CD14-positive monocyte (primary cell): ENCODE measurements at regions not wholly inside any gene's neighbourhood (a gene's known extent, or its start where the extent isn't known, plus 50 kb on each side); places are given as distances from the start of the nearest gene placed in this dataset.

Source experiments
- DNase-seq, 3 donors: peaks; one replicate each; pipeline ENCODE4 v3.0.0-alpha.2; 2011 to 2022
- H2AFZ ChIP-seq: 2 replicates; pipeline ENCODE4 v1.6.0; 2012; ENCODE audit warnings: mild to moderate bottlenecking, low read depth, low read length, inconsistent platforms; ENCODE audit not compliant: insufficient read depth, poor library complexity, severe bottlenecking
- H3K27ac ChIP-seq, 2 donors: 1 replicate in 1 of 2; 2 replicates in 1 of 2; pipeline ENCODE4 v1.5.1; 2012 to 2013; ENCODE audit warnings: low read length in 2 of 2, control low read depth in 1 of 2, inconsistent platforms in 1 of 2, low read depth in 1 of 2, mild to moderate bottlenecking in 1 of 2
- H3K27me3 ChIP-seq, 2 donors: one replicate each; pipeline versions ENCODE4 v1.6.0 to v1.6.1; 2011 to 2013; ENCODE audit warnings: low read length in 2 of 2; ENCODE audit not compliant: control insufficient read depth in 2 of 2, insufficient read depth in 2 of 2
- H3K36me3 ChIP-seq, 2 donors: replicated peaks in 1 of 2; 1 replicate in 1 of 2; 2 replicates in 1 of 2; pipeline versions ENCODE4 v1.5.1 to v1.6.1; 2012 to 2013; ENCODE audit warnings: low read length in 2 of 2, control low read depth in 1 of 2, inconsistent platforms in 1 of 2, mild to moderate bottlenecking in 1 of 2; ENCODE audit not compliant: insufficient read depth in 2 of 2, control insufficient read depth in 1 of 2
- H3K4me1 ChIP-seq, 2 donors: 1 replicate in 1 of 2; 2 replicates in 1 of 2; pipeline versions ENCODE4 v1.5.1 to v1.6.1; 2012 to 2013; ENCODE audit warnings: low read length in 2 of 2, control low read depth in 1 of 2, inconsistent platforms in 1 of 2, mild to moderate bottlenecking in 1 of 2, moderate library complexity in 1 of 2; ENCODE audit not compliant: insufficient read depth in 2 of 2, control insufficient read depth in 1 of 2
- H3K4me2 ChIP-seq: replicated peaks from 2 replicates; pipeline ENCODE3; 2012; ENCODE audit warnings: low read length, moderate library complexity, mild to moderate bottlenecking; ENCODE audit not compliant: poor library complexity, severe bottlenecking; ENCODE audit errors: extremely low read depth
- H3K4me3 ChIP-seq, 3 experiments: fragments of 200-600 bp in 1 of 3; sonication (generic) in 1 of 3; replicated peaks in 1 of 3; 1 replicate in 2 of 3; 2 replicates in 1 of 3; pipeline ENCODE4 v1.5.1; 2011 to 2013; ENCODE audit warnings: low read length in 3 of 3, mild to moderate bottlenecking in 3 of 3, control low read depth in 2 of 3, low read depth in 2 of 3, inconsistent platforms in 1 of 3, moderate library complexity in 1 of 3
- H3K79me2 ChIP-seq: 2 replicates; pipeline ENCODE4 v1.6.0; 2012; ENCODE audit warnings: mild to moderate bottlenecking, control low read depth, inconsistent platforms, low read length, moderate library complexity; ENCODE audit not compliant: insufficient read depth
- H3K9ac ChIP-seq: 2 replicates; pipeline ENCODE4 v1.6.0; 2017; ENCODE audit warnings: low read length, mild to moderate bottlenecking; ENCODE audit not compliant: insufficient read depth, poor library complexity, severe bottlenecking
- H3K9me3 ChIP-seq, 2 donors: replicated peaks in 1 of 2; 1 replicate in 1 of 2; 2 replicates in 1 of 2; pipeline versions ENCODE4 v1.5.1 to v1.6.1; 2012 to 2013; ENCODE audit warnings: low read length in 2 of 2, control low read depth in 1 of 2; ENCODE audit not compliant: control insufficient read depth in 1 of 2, insufficient read depth in 1 of 2
- H4K20me1 ChIP-seq: 2 replicates; pipeline ENCODE4 v1.6.0; 2012; ENCODE audit warnings: mild to moderate bottlenecking, low read length, control low read depth, moderate library complexity; ENCODE audit not compliant: insufficient read depth
- H3K27ac Mint-ChIP-seq, 7 donors: one replicate each; pipeline ENCODE4 v1.8.0; 2020; ENCODE audit warnings: mild to moderate bottlenecking in 7 of 7, mixed read lengths in 7 of 7, moderate library complexity in 6 of 7, inconsistent platforms in 2 of 7
- H3K27me3 Mint-ChIP-seq, 3 donors: one replicate each; pipeline ENCODE4 v1.8.0; 2021 to 2022; ENCODE audit warnings: low read depth in 3 of 3, mild to moderate bottlenecking in 3 of 3, mixed read lengths in 3 of 3, moderate library complexity in 3 of 3, inconsistent platforms in 1 of 3
- H3K36me3 Mint-ChIP-seq, 2 donors: one replicate each; pipeline ENCODE4 v1.8.0; 2020; ENCODE audit warnings: mixed read lengths in 2 of 2, inconsistent platforms in 1 of 2, mild to moderate bottlenecking in 1 of 2
- H3K4me1 Mint-ChIP-seq: one replicate; pipeline ENCODE4 v1.8.0; 2020; ENCODE audit warnings: mild to moderate bottlenecking, mixed read lengths
- H3K4me3 Mint-ChIP-seq, 2 donors: one replicate each; pipeline ENCODE4 v1.8.0; 2020; ENCODE audit warnings: mild to moderate bottlenecking in 2 of 2, mixed read lengths in 2 of 2, moderate library complexity in 1 of 2
- H3K9me3 Mint-ChIP-seq, 7 donors: one replicate each; pipeline ENCODE4 v1.8.0; 2020 to 2022; ENCODE audit warnings: mixed read lengths in 7 of 7, mild to moderate bottlenecking in 6 of 7, moderate library complexity in 6 of 7, inconsistent platforms in 2 of 7
- WGBS: methylation state at CpG from one replicate; pipeline ENCODE4 v1.1.5; 2013; ENCODE audit warnings: missing lambda C conversion rate; ENCODE audit not compliant: insufficient coverage; 5-methylcytosine and 5-hydroxymethylcytosine counted together
- intact Hi-C, 2 donors: fragments of 100-400 bp; cut with micrococcal nuclease; formaldehyde crosslinking; loops; one replicate each; pipeline versions ENCODE4 v1.15.0 to v1.15.1; 2023
- TF ChIP-seq, protein P1 (sequence below): fragments of 200-600 bp; IDR thresholded peaks from one replicate; pipeline ENCODE4 v1.8.0; 2022; ENCODE audit warnings: antibody characterized with exemption, mild to moderate bottlenecking

GRCh38 chr3:152733584-152734119, 101.3 kb upstream of the P2RY1 start:
- Histone ChIP-seq H3K79me2 (no peaks in the 10 kb centered on the region), H3K27ac (no peak overlapping the region), H3K9ac (no peak overlapping the region), H3K4me2 (no peak overlapping the region), H3K27me3 (no peaks in the 10 kb centered on the region), H3K9me3 (no peaks in the 10 kb centered on the region), H4K20me1 (no peaks in the 10 kb centered on the region), H2AFZ (no peak overlapping the region), H3K4me3 (no peak overlapping the region), H3K4me1 (no peaks in the 10 kb centered on the region), H3K36me3 (no peaks in the 10 kb centered on the region)
- no peaks in the 10 kb centered on the region for H3K36me3 Mint-ChIP-seq
- intact Hi-C loops = no loop called here
- peaks cover 4% of the 10 kb centered on the region for H3K4me1 Mint-ChIP-seq
- H3K4me3 Mint-ChIP-seq = no peak overlapping the region
- peaks cover 0 to 2% (median 0%) of the 10 kb centered on the region in 3 donors for H3K27me3 Mint-ChIP-seq
- WGBS = no CpG with 5 or more reads among the region's 2 CpGs
- peaks cover 0 to 4% (median 0%) of the 10 kb centered on the region in 7 donors for H3K9me3 Mint-ChIP-seq
- no peak for DNase-seq
- no peak overlapping the region for H3K27ac Mint-ChIP-seq
- TF ChIP-seq, protein P1, sequence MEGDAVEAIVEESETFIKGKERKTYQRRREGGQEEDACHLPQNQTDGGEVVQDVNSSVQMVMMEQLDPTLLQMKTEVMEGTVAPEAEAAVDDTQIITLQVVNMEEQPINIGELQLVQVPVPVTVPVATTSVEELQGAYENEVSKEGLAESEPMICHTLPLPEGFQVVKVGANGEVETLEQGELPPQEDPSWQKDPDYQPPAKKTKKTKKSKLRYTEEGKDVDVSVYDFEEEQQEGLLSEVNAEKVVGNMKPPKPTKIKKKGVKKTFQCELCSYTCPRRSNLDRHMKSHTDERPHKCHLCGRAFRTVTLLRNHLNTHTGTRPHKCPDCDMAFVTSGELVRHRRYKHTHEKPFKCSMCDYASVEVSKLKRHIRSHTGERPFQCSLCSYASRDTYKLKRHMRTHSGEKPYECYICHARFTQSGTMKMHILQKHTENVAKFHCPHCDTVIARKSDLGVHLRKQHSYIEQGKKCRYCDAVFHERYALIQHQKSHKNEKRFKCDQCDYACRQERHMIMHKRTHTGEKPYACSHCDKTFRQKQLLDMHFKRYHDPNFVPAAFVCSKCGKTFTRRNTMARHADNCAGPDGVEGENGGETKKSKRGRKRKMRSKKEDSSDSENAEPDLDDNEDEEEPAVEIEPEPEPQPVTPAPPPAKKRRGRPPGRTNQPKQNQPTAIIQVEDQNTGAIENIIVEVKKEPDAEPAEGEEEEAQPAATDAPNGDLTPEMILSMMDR = no peak

GRCh38 chr3:152737021-152737908, 97.7 kb upstream of the P2RY1 start:
- Mint-ChIP-seq H3K9me3 (no peaks in the 10 kb centered on the region), H3K4me3 (no peak overlapping the region), H3K4me1 (peaks cover 5% of the 10 kb centered on the region), H3K27ac (no peak overlapping the region), H3K27me3 (no peaks in the 10 kb centered on the region), H3K36me3 (no peaks in the 10 kb centered on the region)
- Histone ChIP-seq H3K9ac (no peak overlapping the region), H3K79me2 (no peaks in the 10 kb centered on the region), H3K27me3 (no peaks in the 10 kb centered on the region), H3K4me3 (no peak overlapping the region), H3K27ac (no peak overlapping the region), H2AFZ (no peak overlapping the region), H3K9me3 (no peaks in the 10 kb centered on the region), H3K4me1 (no peaks in the 10 kb centered on the region), H4K20me1 (no peaks in the 10 kb centered on the region), H3K36me3 (no peaks in the 10 kb centered on the region), H3K4me2 (no peak overlapping the region)
- TF ChIP-seq, protein P1 = no peak
- 80% methylated on average over 1 of the region's 6 CpGs for WGBS
- no peak for DNase-seq
- intact Hi-C loops = no loop called here
